HCT116 (cell line): ENCODE measurements at regions not wholly inside any gene's neighbourhood (a gene's known extent, or its start where the extent isn't known, plus 50 kb on each side); places are given as distances from the start of the nearest gene placed in this dataset.

Experiments used
- ATAC-seq: fragments of 200-7000 bp; cut with Tn5 transposase; 2 replicates; pipeline ENCODE4 v1.9.1; 2020; ENCODE audit warnings: mild to moderate bottlenecking, moderate library complexity
- BruUV-seq: library from RNA; stranded (reverse); fragments of 400-500 nt; replicated peaks from 2 replicates; lab custom pipeline; 2021; lab: Mats Ljungman, UMichigan
- CTCF ChIA-PET: fragments of 300-600 bp; sonication (Branson Sonifier 250); formaldehyde crosslinking; loops from one replicate; lab custom pipeline; 2021; ENCODE audit warnings: antibody characterized with exemption; lab: Charles Lee
- POLR2A ChIA-PET: fragments of 300-600, 350-600 bp; sonication (Branson Sonifier 250); formaldehyde crosslinking; loops from one replicate; lab custom pipeline; 2021; ENCODE audit warnings: antibody characterized with exemption; lab: Charles Lee
- RAD21 ChIA-PET, 2 experiments: fragments of 300-600 bp; sonication (Branson Sonifier 250); formaldehyde crosslinking; loops; one replicate each; lab custom pipeline; 2023; ENCODE audit warnings: low total read pairs in 2 of 2; ENCODE audit not compliant: uncharacterized antibody in 2 of 2, unreplicated experiment in 2 of 2, low non-redundant PET in 1 of 2; lab: Charles Lee
- DNase-seq: peaks from one replicate; pipeline ENCODE4 v3.0.0-alpha.2; 2010; ENCODE audit warnings: low read depth, low spot score
- H2AFZ ChIP-seq: fragments of 200-600 bp; shearing (Covaris generic), sonication (generic); 2 replicates; pipeline ENCODE4 v1.6.1; 2017; ENCODE audit warnings: low read depth, mixed run types, mixed read lengths, antibody characterized with exemption, low read length; ENCODE audit not compliant: poor library complexity, severe bottlenecking
- H3K27ac ChIP-seq: 2 replicates; pipeline ENCODE4 v1.5.1; 2012; ENCODE audit warnings: low read depth, low read length
- H3K27me3 ChIP-seq: fragments of 200-600 bp; sonication (generic); 2 replicates; pipeline ENCODE4 v1.6.1; 2016; ENCODE audit warnings: mixed run types, low read length, mixed read lengths; ENCODE audit not compliant: insufficient read depth
- H3K36me3 ChIP-seq, 2 experiments: fragments of 200-500 bp in 1 of 2; fragments of 200-600 bp in 1 of 2; sonication (Bioruptor generic) in 1 of 2; sonication (generic) in 1 of 2; 2 replicates each; pipeline versions ENCODE4 v1.5.1 to v1.6.1; 2014 to 2016; ENCODE audit warnings: low read length in 2 of 2, inconsistent platforms in 1 of 2, mixed read lengths in 1 of 2, mixed run types in 1 of 2; ENCODE audit not compliant: insufficient read depth in 2 of 2, control insufficient read depth in 1 of 2
- H3K4me1 ChIP-seq, 2 experiments: fragments of 200-600 bp in 1 of 2; sonication (generic) in 1 of 2; 2 replicates each; pipeline versions ENCODE4 v1.5.1 to v1.6.1; 2012 to 2017; ENCODE audit warnings: low read length in 2 of 2, inconsistent platforms in 1 of 2, mild to moderate bottlenecking in 1 of 2, mixed read lengths in 1 of 2, mixed run types in 1 of 2, moderate library complexity in 1 of 2; ENCODE audit not compliant: insufficient read depth in 2 of 2, control insufficient read depth in 1 of 2
- H3K4me2 ChIP-seq: fragments of 200-600 bp; sonication (generic); 2 replicates; pipeline ENCODE4 v1.6.1; 2017; ENCODE audit warnings: mixed run types, low read length, mixed read lengths
- H3K4me3 ChIP-seq, 2 experiments: fragments of 200-600 bp in 1 of 2; sonication (generic) in 1 of 2; replicated peaks in 1 of 2; 2 replicates each; pipeline ENCODE4 v1.5.1; 2011 to 2016; ENCODE audit warnings: low read length in 2 of 2, control low read depth in 1 of 2, low read depth in 1 of 2, mild to moderate bottlenecking in 1 of 2, mixed read lengths in 1 of 2, mixed run types in 1 of 2
- H3K79me2 ChIP-seq: fragments of 200-600 bp; sonication (generic); 2 replicates; pipeline ENCODE4 v1.6.1; 2017; ENCODE audit warnings: mild to moderate bottlenecking, mixed run types, low read length, moderate library complexity, mixed read lengths; ENCODE audit not compliant: insufficient read depth
- H3K9ac ChIP-seq: fragments of 200-600 bp; sonication (generic); 2 replicates; pipeline ENCODE4 v1.6.1; 2016; ENCODE audit warnings: low read length, mixed read lengths
- H3K9me2 ChIP-seq: fragments of 200-600 bp; sonication (generic), shearing (Covaris generic); 2 replicates; pipeline ENCODE4 v1.6.1; 2017; ENCODE audit warnings: mixed run types, mild to moderate bottlenecking, moderate library complexity; ENCODE audit not compliant: insufficient read depth
- H3K9me3 ChIP-seq, 2 experiments: fragments of 200-500 bp in 1 of 2; fragments of 200-600 bp in 1 of 2; sonication (Bioruptor generic) in 1 of 2; sonication (generic) in 1 of 2; 2 replicates each; pipeline ENCODE4 v1.6.1; 2014 to 2017; ENCODE audit warnings: low read length in 2 of 2, mixed read lengths in 2 of 2, inconsistent platforms in 1 of 2, low read depth in 1 of 2, mild to moderate bottlenecking in 1 of 2, mixed run types in 1 of 2, moderate library complexity in 1 of 2; ENCODE audit not compliant: control insufficient read depth in 1 of 2, insufficient read depth in 1 of 2
- H4K20me1 ChIP-seq: fragments of 200-600 bp; sonication (generic), shearing (Covaris generic); 2 replicates; pipeline ENCODE4 v1.6.1; 2017; ENCODE audit warnings: mixed run types, mild to moderate bottlenecking, moderate library complexity; ENCODE audit not compliant: insufficient read depth
- RAD21 ChIP-seq: IDR thresholded peaks from 2 replicates; pipeline ENCODE4 v1.6.1; 2012; ENCODE audit warnings: low read depth, mild to moderate bottlenecking
- SIN3A ChIP-seq: IDR thresholded peaks from 2 replicates; pipeline ENCODE4 v1.6.1; 2012; ENCODE audit warnings: low read depth
- SRF ChIP-seq: IDR thresholded peaks from 2 replicates; pipeline ENCODE4 v1.6.1; 2012; ENCODE audit warnings: low read depth
- intact Hi-C: fragments of 100-400 bp; cut with micrococcal nuclease; formaldehyde crosslinking; loops from 2 replicates; pipeline ENCODE4 v1.10.0; 2022
- TF ChIP-seq, protein P1 (sequence below): IDR thresholded peaks from 2 replicates; pipeline ENCODE4 v1.6.1; 2011; ENCODE audit warnings: mild to moderate bottlenecking, low read length, moderate library complexity; ENCODE audit not compliant: insufficient replicate concordance; ENCODE audit errors: extremely low read depth
- TF ChIP-seq, protein P2 (sequence below), 3 experiments: fragments of 200-600 bp in 1 of 3; sonication (generic) in 1 of 3; IDR thresholded peaks in 2 of 3; conservative IDR thresholded peaks in 1 of 3; 2 replicates each; pipeline ENCODE4 v1.5.1; 2012 to 2017; ENCODE audit warnings: low read depth in 2 of 3, low read length in 2 of 3, antibody characterized with exemption in 1 of 3, borderline replicate concordance in 1 of 3, control low read depth in 1 of 3, mild to moderate bottlenecking in 1 of 3, mixed read lengths in 1 of 3, mixed run types in 1 of 3, moderate library complexity in 1 of 3; ENCODE audit not compliant: insufficient read depth in 1 of 3

DNA sequence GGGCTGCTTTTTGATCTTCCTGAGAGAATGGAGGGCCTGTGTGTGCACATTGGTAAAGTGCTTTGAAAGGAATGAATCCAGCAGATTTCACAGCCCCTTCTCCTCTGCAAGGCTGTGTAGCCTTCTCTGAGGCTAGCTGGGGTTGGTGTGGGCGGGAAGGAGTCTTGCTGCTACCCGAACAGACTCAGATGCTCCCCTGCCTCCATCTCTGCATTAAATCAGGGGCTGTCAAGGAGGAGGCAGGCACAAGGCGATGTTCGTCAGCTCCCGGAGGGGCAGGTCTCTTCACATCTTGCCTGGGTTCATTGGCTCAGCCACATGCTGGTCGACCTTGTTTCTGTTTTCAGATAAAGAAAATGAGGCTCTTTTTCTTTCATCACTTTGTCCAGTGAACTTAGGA lies 291.5 kb upstream of the SULF2 start:
- CTCF ChIA-PET: no interaction called here
- intact Hi-C loops: no loop called here
- H4K20me1 ChIP-seq: no peaks in the 10 kb centered on the region

More for the DNA sequence above, 291.5 kb upstream of the SULF2 start:
- ATAC-seq: no peak
- TF ChIP-seq SRF (no peak), RAD21 (no peak), SIN3A (no peak)
- TF ChIP-seq, protein P1, sequence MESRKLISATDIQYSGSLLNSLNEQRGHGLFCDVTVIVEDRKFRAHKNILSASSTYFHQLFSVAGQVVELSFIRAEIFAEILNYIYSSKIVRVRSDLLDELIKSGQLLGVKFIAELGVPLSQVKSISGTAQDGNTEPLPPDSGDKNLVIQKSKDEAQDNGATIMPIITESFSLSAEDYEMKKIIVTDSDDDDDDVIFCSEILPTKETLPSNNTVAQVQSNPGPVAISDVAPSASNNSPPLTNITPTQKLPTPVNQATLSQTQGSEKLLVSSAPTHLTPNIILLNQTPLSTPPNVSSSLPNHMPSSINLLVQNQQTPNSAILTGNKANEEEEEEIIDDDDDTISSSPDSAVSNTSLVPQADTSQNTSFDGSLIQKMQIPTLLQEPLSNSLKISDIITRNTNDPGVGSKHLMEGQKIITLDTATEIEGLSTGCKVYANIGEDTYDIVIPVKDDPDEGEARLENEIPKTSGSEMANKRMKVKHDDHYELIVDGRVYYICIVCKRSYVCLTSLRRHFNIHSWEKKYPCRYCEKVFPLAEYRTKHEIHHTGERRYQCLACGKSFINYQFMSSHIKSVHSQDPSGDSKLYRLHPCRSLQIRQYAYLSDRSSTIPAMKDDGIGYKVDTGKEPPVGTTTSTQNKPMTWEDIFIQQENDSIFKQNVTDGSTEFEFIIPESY: no peak
- TF ChIP-seq, protein P2, sequence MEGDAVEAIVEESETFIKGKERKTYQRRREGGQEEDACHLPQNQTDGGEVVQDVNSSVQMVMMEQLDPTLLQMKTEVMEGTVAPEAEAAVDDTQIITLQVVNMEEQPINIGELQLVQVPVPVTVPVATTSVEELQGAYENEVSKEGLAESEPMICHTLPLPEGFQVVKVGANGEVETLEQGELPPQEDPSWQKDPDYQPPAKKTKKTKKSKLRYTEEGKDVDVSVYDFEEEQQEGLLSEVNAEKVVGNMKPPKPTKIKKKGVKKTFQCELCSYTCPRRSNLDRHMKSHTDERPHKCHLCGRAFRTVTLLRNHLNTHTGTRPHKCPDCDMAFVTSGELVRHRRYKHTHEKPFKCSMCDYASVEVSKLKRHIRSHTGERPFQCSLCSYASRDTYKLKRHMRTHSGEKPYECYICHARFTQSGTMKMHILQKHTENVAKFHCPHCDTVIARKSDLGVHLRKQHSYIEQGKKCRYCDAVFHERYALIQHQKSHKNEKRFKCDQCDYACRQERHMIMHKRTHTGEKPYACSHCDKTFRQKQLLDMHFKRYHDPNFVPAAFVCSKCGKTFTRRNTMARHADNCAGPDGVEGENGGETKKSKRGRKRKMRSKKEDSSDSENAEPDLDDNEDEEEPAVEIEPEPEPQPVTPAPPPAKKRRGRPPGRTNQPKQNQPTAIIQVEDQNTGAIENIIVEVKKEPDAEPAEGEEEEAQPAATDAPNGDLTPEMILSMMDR (IDR thresholded peaks at IDR 0.05 in 2 of 3, conservative IDR thresholded peaks at IDR 0.05 in 1 of 3; ENCODE audit: borderline replicate concordance in 1 of 3, insufficient read depth in 1 of 3, low read depth in 2 of 3, low read length in 2 of 3): no peak
- TF ChIP-seq, all 23 proteins: peak for 0
- Histone ChIP-seq H3K4me1 (no peaks in the 10 kb centered on the region), H3K4me3 (no peak overlapping the region), H3K27me3 (peaks cover 41% of the 10 kb centered on the region), H3K9me3 (no peaks in the 10 kb centered on the region), H3K27ac (no peak overlapping the region), H3K9me2 (no peaks in the 10 kb centered on the region), H3K36me3 (no peaks in the 10 kb centered on the region), H3K9ac (no peak overlapping the region), H2AFZ (no peak overlapping the region), H3K4me2 (no peak overlapping the region), H3K79me2 (no peaks in the 10 kb centered on the region)
- no TSS peak for BruUV-seq
- ChIA-PET POLR2A (no interaction called here), RAD21 (no interaction called here)
- DNase-seq: no peak
